H7 (cell line): ENCODE measurements at regions not wholly inside any gene's neighbourhood (a gene's known extent, or its start where the extent isn't known, plus 50 kb on each side); places are given as distances from the start of the nearest gene placed in this dataset.

ENCODE experiments used
- DNase-seq: peaks from one replicate; pipeline ENCODE4 v3.0.0; 2012
- H3K27me3 ChIP-seq: 2 replicates; pipeline ENCODE4 v1.6.0; 2011; ENCODE audit warnings: mild to moderate bottlenecking, low read length; ENCODE audit not compliant: control insufficient read depth, insufficient read depth
- H3K36me3 ChIP-seq: replicated peaks from 2 replicates; pipeline ENCODE4 v1.5.1; 2011; ENCODE audit warnings: low read length; ENCODE audit not compliant: control insufficient read depth, insufficient read depth
- H3K4me3 ChIP-seq: 2 replicates; pipeline ENCODE4 v1.5.1; 2011; ENCODE audit warnings: low read depth, mild to moderate bottlenecking, control low read depth, low read length, moderate library complexity; ENCODE audit not compliant: insufficient read depth

GRCh38 chr2:60320724-60321123 is 232.7 kb downstream of the BCL11A start:
- no peaks in the 10 kb centered on the region for H3K36me3 ChIP-seq
- H3K4me3 ChIP-seq, result no peak overlapping the region
- DNase-seq, result no peak
- no peaks in the 10 kb centered on the region for H3K27me3 ChIP-seq

DNA sequence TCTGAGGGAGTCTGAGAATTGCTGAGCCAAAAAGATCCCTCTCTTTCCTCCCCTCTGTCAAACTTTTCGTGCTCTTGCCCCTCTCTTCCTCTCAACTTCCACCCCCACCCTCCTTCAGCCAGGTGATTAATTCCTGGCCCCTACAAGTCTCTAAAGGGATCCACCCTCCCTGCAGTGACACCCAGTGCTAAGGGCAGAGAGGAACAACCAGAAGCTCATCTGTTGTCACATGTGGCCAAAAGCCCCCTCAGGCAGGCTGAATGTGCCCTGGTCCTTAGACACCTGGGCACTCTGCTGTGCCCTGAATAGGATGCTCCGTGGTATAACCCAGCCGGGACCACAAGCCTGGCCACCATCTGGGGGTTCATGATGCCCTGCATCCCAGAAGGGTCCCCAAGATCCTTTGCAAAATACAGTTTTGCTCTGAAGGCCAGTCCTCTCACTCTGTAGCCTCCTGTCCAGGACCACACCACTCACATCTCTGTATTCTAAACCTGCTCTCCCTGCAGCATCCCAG is 234.4 kb downstream of the BCL11A start:
- no peaks in the 10 kb centered on the region for H3K27me3 ChIP-seq
- H3K36me3 ChIP-seq, result no peaks in the 10 kb centered on the region
- DNase-seq, result no peak
- H3K4me3 ChIP-seq, result no peak overlapping the region

DNA sequence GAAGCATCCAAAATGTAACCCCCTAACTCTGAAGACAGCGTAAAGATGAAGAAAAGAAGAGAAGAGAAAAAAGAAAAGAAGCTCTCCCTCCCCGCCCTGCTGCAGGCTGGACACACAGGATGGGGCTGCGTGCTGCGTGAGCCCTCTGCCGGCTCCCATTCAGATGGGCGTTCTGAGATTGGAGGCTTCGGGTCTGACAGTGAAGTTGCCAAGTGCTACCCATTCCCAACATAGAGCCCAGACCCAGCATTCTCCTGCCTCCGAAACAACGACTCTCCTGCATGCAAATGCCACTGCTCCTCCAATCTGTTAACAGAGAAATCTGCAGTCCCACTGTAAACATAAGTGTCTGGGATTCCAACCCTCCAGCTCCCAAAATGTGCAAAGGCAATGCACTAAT is 234.9 kb downstream of the BCL11A start:
- DNase-seq, result peak; percentile 55
- Histone ChIP-seq H3K4me3 (no peak overlapping the region), H3K36me3 (no peaks in the 10 kb centered on the region), H3K27me3 (no peaks in the 10 kb centered on the region)

DNA sequence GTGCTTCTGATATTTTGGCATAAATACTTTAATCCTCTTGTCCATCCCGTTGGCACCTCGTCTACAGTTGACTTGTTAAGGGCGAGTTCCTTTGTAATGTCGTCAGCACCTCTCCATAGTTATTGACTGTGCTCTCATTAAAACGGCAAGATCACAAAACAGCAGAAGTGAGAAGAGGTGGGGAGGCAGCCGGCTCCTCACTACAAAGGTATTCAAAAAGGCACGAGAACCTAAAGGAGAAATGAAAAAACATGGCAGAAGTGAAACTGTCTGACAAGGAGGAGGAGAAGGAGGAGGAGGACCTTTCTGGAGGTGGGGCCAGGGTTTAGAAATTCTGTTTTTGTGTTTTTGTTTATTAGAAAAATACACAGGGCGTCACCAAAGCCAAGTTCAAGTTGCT is 235.6 kb downstream of the BCL11A start:
- no peaks in the 10 kb centered on the region for H3K27me3 ChIP-seq
- no peak overlapping the region for H3K4me3 ChIP-seq
- no peak for DNase-seq
- H3K36me3 ChIP-seq, result no peaks in the 10 kb centered on the region

GRCh38 chr2:60317034-60317386 is 236.4 kb downstream of the BCL11A start:
- Histone ChIP-seq H3K36me3 (no peaks in the 10 kb centered on the region), H3K27me3 (no peaks in the 10 kb centered on the region), H3K4me3 (no peak overlapping the region)
- DNase-seq, result no peak

DNA sequence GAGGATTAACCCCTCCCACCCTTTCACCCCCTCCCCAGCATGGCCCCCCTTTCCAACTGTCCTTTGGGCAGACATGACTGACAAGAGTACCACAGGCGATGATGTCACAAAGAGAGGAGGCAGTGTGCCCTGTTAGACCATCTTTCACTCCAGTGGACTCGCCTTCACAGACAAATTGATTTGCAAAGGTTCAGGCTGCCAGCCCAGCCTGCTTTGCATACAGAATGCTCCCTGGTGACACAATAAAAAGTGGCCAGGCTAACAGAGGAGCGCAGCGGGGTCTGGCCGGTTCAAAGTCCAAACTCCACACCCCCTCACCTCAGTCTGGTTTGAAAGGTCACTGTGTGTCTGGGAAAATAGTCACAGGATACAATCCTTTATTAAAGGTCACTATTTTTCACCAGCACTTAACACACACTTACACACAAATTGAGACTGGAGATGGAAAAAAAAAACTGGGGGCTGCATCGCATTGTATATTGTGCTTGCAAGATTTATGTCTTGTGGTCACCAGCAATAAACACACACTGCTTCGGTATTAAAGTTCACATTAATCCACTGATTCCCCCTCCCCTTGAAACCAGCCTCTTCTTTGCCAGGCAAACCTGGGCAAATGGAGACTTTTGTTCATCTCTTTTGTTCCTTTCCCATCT is 236.9 kb downstream of the BCL11A start:
- H3K27me3 ChIP-seq, result no peaks in the 10 kb centered on the region
- no peak for DNase-seq
- H3K36me3 ChIP-seq, result no peaks in the 10 kb centered on the region
- no peak overlapping the region for H3K4me3 ChIP-seq

DNA sequence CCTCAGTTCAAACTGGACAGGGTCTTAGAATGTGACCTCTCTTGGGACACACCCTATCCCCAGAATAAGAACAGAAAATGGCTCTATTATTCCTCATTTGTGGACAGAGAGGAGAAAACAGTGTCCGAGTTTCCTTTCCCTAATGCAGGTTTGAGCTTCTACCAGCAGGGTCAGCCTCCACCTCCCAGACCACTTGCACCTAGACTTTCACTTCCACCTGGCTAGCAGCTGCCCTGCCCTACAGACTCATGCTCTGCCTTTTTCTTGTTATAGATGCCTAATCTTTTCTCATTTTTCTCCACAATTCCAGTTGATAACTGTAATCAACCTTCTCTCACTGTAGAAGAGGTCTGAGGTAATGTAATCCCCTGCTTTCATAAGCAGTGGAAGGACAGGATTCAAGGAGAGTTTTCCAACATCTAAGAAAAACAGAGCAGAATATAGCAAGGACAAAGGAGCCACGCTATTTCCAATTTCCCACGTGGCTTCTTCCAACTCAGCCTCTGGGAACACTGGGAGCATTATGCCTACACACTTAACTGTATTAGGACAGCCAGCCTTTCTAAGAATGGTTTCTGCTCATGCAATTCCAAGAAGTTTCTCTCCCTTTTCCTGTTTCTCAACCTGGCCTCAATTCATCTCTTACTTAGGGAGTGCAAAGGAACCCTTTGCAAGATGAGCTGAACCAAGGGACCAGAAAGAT is 239.8 kb downstream of the BCL11A start:
- no peaks in the 10 kb centered on the region for H3K27me3 ChIP-seq
- DNase-seq, result no peak
- H3K36me3 ChIP-seq, result no peaks in the 10 kb centered on the region
- H3K4me3 ChIP-seq, result no peak overlapping the region

DNA sequence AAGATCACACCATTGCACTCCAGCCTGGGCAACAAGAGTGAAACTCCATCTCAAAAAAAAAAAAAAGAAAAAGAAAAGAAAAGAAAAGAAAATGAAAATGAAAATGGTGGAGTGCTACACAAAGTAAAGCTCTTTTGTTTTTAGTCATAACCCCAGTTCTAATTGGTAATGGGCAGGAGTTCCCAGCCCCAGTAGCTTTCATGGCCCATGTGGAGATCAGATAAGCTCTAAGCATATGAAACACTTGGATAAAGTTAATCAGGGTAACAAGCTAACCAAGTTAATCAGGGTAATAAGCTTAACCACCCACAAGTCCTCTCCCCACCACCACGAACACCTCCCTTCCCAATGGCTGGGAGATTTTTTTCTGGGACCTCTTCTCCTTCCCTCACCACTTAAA is 240.8 kb downstream of the BCL11A start:
- DNase-seq, result no peak
- Histone ChIP-seq H3K27me3 (no peaks in the 10 kb centered on the region), H3K36me3 (no peaks in the 10 kb centered on the region), H3K4me3 (no peak overlapping the region)

DNA sequence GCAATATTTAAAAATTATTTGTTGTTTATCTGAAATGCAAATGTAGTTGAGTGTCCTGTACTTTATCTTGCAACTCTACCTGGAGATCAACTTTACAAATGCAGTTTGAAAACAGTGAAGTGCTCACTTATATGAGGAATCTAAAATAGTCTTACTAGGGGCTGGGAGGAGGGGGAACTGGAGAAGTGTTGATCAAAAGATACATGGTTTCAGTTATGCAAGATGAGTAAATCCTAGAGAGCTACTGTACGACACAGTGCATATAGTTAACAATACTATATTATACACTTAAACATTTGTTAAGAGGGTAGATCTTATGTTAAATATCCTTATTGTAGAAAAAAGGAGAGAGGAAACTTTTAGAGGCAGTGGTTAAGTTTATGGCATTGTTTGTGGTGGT is 241.9 kb downstream of the BCL11A start:
- no peak overlapping the region for H3K4me3 ChIP-seq
- no peaks in the 10 kb centered on the region for H3K27me3 ChIP-seq
- H3K36me3 ChIP-seq, result no peaks in the 10 kb centered on the region
- no peak for DNase-seq

DNA sequence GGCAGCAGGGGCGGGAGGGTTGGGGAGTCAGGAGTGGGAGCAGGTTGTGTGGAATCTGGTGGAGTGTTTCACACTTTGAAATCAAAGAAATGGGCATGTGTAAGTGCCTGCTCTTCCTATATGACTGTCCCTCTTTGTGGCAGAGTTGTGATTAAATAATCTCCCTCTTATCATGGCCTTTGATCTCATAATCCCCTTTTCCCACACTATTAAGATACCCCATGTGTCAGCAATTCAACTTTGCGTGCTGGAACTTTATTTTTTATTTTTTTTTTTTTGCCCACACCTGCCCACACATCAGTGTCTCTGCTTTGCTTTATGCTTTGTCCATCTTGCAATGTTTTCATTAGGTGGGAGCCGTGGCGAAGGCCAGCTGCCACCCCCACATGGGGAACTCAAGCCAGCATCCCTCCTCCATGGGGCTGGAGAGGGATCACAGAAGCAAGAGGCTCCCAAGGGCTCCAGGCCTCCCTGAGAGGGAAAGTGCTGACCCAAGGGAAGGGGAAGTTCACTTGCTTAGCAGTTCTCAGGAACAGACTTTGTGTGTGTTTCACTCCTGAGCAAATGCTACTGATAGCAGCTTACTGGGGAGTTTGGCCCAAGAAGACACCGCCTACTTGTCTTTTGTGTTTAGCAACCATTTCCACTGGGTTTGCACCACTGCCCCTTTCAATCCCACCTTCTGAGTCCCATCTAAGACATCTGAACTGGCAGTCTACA is 243.4 kb downstream of the BCL11A start:
- Histone ChIP-seq H3K4me3 (no peak overlapping the region), H3K36me3 (no peaks in the 10 kb centered on the region), H3K27me3 (no peaks in the 10 kb centered on the region)
- DNase-seq, result no peak

DNA sequence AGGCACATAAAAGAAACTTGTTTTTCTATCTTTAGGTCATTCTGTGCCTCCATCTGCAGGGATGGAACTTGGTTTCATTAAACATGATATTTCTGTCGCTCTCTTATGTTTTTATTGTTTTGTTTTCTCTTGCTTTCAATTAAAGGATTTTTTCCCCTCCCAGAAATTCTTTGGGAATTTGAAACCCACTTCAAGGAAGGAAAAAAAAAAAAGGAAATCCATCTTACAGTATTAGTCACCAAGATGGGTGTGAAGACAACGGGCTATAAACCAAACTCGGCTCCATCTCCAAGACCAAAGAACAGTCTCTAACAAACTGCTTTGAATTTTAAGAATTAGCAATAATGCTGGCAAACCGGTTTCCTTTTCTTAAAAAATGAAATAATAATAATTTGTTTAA is 244.1 kb downstream of the BCL11A start:
- Histone ChIP-seq H3K27me3 (no peaks in the 10 kb centered on the region), H3K36me3 (no peaks in the 10 kb centered on the region), H3K4me3 (no peak overlapping the region)
- no peak for DNase-seq

DNA sequence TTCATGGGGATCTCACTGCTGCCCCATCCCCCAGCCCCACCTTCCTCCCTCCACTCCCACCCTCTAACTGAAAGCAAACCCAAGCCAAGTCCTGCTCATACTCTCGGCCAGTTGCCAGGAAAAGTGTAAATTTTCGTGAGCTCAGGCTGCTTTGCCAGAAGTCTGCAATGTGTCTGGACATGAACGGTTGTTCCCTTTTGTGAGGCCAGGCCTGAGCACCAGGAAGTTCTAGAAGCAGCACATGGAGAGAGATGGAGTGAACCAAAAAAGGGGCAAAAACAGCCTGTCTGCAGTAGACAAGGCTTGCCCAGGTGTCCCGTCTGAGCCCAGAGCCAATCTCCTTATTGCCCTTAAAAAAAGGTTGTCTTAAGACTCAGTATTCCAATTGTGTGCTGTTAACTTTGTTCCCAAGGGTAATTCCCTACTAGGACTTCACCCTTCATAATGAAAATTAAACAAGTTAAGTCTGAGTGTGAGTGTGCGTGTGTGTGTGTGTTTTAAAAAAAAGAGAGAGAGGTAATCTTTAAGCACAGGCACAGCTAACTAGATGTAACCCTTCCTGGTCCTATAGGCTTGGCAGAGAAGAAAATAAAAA is 247.1 kb downstream of the BCL11A start:
- H3K27me3 ChIP-seq, result no peaks in the 10 kb centered on the region
- DNase-seq, result no peak
- H3K4me3 ChIP-seq, result no peak overlapping the region
- H3K36me3 ChIP-seq, result no peaks in the 10 kb centered on the region

- DNase-seq, result no peak
- Histone ChIP-seq H3K4me3 (no peak overlapping the region), H3K27me3 (no peaks in the 10 kb centered on the region; the same call in 1 of the 2 replicates), H3K36me3 (no peaks in the 10 kb centered on the region)
Observed at GRCh38 chr2:60303680-60304079, 249.8 kb downstream of the BCL11A start.

GRCh38 chr2:60302377-60303126 is 250.9 kb downstream of the BCL11A start:
- no peaks in the 10 kb centered on the region; the same call in 1 of the 2 replicates for H3K27me3 ChIP-seq
- no peak overlapping the region for H3K4me3 ChIP-seq
- no peaks in the 10 kb centered on the region for H3K36me3 ChIP-seq
- DNase-seq, result no peak
